Suprapubic skin (tissue), 4 donors: ENCODE measurements at regions not wholly inside any gene's neighbourhood (a gene's known extent, or its start where the extent isn't known, plus 50 kb on each side); places are given as distances from the start of the nearest gene placed in this dataset.

Experiments used
- POLR2A ChIP-seq, 2 donors: fragments of 450-650 bp; IDR thresholded peaks; one replicate each; pipeline ENCODE4 v1.6.1; 2017; ENCODE audit warnings: antibody characterized with exemption in 2 of 2, mild to moderate bottlenecking in 2 of 2, moderate library complexity in 2 of 2
- POLR2AphosphoS5 ChIP-seq, 3 donors: sonication (generic); formaldehyde crosslinking; IDR thresholded peaks; one replicate each; pipeline ENCODE4 v1.6.1; 2017; ENCODE audit warnings: antibody characterized with exemption in 3 of 3
- TF ChIP-seq, protein P1 (sequence below), 2 donors: fragments of 200-600 bp in 1 of 2; fragments of 450-650 bp in 1 of 2; sonication (generic) in 1 of 2; IDR thresholded peaks; one replicate each; pipeline ENCODE4 v1.5.1; 2016 to 2019; ENCODE audit warnings: antibody characterized with exemption in 2 of 2, mild to moderate bottlenecking in 1 of 2, moderate library complexity in 1 of 2

DNA sequence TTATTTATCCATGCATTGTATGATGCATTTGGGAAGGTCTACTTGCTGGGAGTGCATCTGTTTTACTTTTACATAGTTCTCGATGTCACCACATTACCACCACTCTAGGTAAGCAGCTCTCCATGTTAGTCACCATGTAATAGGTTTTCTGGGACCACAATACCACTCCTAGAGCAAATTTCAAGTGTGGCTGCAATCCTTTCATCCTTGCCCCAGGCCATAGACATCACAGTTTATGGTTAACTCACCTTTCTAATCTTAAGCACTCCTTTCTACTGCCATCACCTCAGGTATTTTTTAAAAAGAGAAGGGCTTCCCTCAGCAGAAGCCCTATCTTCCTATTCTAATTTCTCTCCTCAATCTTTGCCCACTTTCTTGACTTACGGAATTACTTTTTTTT, 354.1 kb downstream of the PLK2 start:
- TF ChIP-seq POLR2AphosphoS5 (IDR thresholded peaks at IDR 0.05) (no peak), POLR2A (IDR thresholded peaks at IDR 0.05) (no peak)
- TF ChIP-seq, protein P1, sequence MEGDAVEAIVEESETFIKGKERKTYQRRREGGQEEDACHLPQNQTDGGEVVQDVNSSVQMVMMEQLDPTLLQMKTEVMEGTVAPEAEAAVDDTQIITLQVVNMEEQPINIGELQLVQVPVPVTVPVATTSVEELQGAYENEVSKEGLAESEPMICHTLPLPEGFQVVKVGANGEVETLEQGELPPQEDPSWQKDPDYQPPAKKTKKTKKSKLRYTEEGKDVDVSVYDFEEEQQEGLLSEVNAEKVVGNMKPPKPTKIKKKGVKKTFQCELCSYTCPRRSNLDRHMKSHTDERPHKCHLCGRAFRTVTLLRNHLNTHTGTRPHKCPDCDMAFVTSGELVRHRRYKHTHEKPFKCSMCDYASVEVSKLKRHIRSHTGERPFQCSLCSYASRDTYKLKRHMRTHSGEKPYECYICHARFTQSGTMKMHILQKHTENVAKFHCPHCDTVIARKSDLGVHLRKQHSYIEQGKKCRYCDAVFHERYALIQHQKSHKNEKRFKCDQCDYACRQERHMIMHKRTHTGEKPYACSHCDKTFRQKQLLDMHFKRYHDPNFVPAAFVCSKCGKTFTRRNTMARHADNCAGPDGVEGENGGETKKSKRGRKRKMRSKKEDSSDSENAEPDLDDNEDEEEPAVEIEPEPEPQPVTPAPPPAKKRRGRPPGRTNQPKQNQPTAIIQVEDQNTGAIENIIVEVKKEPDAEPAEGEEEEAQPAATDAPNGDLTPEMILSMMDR (IDR thresholded peaks at IDR 0.05): no peak
